H1 (cell line): ENCODE measurements at regions not wholly inside any gene's neighbourhood (a gene's known extent, or its start where the extent isn't known, plus 50 kb on each side); places are given as distances from the start of the nearest gene placed in this dataset.

Source experiments
- ASH2L ChIP-seq: fragments of 200-600, 300-600 bp; sonication (generic); IDR thresholded peaks from one replicate; pipeline ENCODE4 v1.7.1; 2017; ENCODE audit warnings: low read length
- BCL11A ChIP-seq, 2 experiments: IDR thresholded peaks; one replicate each; pipeline ENCODE4 v1.6.1; 2011; ENCODE audit warnings: low read depth in 2 of 2, low read length in 2 of 2, mild to moderate bottlenecking in 2 of 2
- HDAC2 ChIP-seq, 2 experiments: fragments of 300-600 bp in 1 of 2; sonication (generic) in 1 of 2; IDR thresholded peaks; 2 replicates each; pipeline ENCODE4 v1.6.1; 2011 to 2012; ENCODE audit warnings: low read depth in 2 of 2, low read length in 2 of 2, mild to moderate bottlenecking in 2 of 2, moderate library complexity in 2 of 2, borderline replicate concordance in 1 of 2, inconsistent platforms in 1 of 2
- SIN3A ChIP-seq, 2 experiments: IDR thresholded peaks in 1 of 2; conservative IDR thresholded peaks in 1 of 2; 2 replicates each; pipeline ENCODE4 v1.6.1; 2011 to 2012; ENCODE audit warnings: low read length in 2 of 2, improper control_type of control experiment in 1 of 2, low read depth in 1 of 2, mild to moderate bottlenecking in 1 of 2

- TF ChIP-seq SIN3A (conservative IDR thresholded peaks at IDR 0.05 in 1 of 2, IDR thresholded peaks at IDR 0.05 in 1 of 2; ENCODE audit: low read depth in 1 of 2, low read length in 2 of 2) (no peak), ASH2L (no peak), HDAC2 (IDR thresholded peaks at IDR 0.05; ENCODE audit: borderline replicate concordance in 1 of 2, low read depth in 2 of 2, low read length in 2 of 2) (no peak), BCL11A (IDR thresholded peaks at IDR 0.05; ENCODE audit: low read depth in 2 of 2, low read length in 2 of 2) (no peak)
These were observed 94.8 kb upstream of the PRDM11 start (continued) for GRCh38 chr11:45051621-45052020.
